Aorta (tissue), 5 donors: ENCODE measurements at regions not wholly inside any gene's neighbourhood (a gene's known extent, or its start where the extent isn't known, plus 50 kb on each side); places are given as distances from the start of the nearest gene placed in this dataset.

ENCODE experiments used
- ATAC-seq: fragments of 200-7000 bp; cut with Tn5 transposase; one replicate; pipeline ENCODE4 v1.9.1; 2022; ENCODE audit warnings: moderate library complexity; ENCODE audit not compliant: low FRiP score
- DNase-seq, 2 donors: peaks; one replicate each; pipeline ENCODE4 v3.0.0-alpha.2; 2020
- H3K27ac ChIP-seq, 2 donors: one replicate each; pipeline ENCODE4 v1.5.1; 2013; ENCODE audit warnings: low read length in 2 of 2, mild to moderate bottlenecking in 2 of 2, moderate library complexity in 2 of 2, control low read depth in 1 of 2, inconsistent platforms in 1 of 2, low read depth in 1 of 2
- H3K27me3 ChIP-seq, 2 donors: one replicate each; pipeline ENCODE4 v1.6.1; 2013; ENCODE audit warnings: control low read depth in 1 of 2, low read length in 1 of 2, mild to moderate bottlenecking in 1 of 2, moderate library complexity in 1 of 2; ENCODE audit not compliant: insufficient read depth in 2 of 2, control insufficient read depth in 1 of 2
- H3K36me3 ChIP-seq, 2 donors: one replicate each; pipeline ENCODE4 v1.6.1; 2013; ENCODE audit warnings: control low read depth in 1 of 2, low read length in 1 of 2, mild to moderate bottlenecking in 1 of 2; ENCODE audit not compliant: insufficient read depth in 2 of 2, control insufficient read depth in 1 of 2
- H3K4me1 ChIP-seq, 2 donors: one replicate each; pipeline ENCODE4 v1.6.1; 2013; ENCODE audit warnings: low read length in 2 of 2, control low read depth in 1 of 2, mild to moderate bottlenecking in 1 of 2, moderate library complexity in 1 of 2; ENCODE audit not compliant: insufficient read depth in 2 of 2, control insufficient read depth in 1 of 2
- H3K4me3 ChIP-seq, 2 donors: one replicate each; pipeline ENCODE4 v1.5.1; 2013; ENCODE audit warnings: low read length in 2 of 2, control low read depth in 1 of 2, mild to moderate bottlenecking in 1 of 2
- H3K9me3 ChIP-seq: one replicate; pipeline ENCODE4 v1.6.1; 2013; ENCODE audit warnings: mild to moderate bottlenecking, low read length; ENCODE audit not compliant: control insufficient read depth
- WGBS, 2 donors: extraction: QIAGEN DNeasy Blood & Tissue Kit; methylation state at CpG; one replicate each; pipeline ENCODE4 v1.1.7; 2013; 5-methylcytosine and 5-hydroxymethylcytosine counted together
- intact Hi-C, 2 donors: fragments of 100-400 bp; cut with DNase I; formaldehyde crosslinking; loops; one replicate each; pipeline versions ENCODE4 v1.14.2 to v1.15.0; 2022
- donor health status: healthy with polysubstance abuse.
- donor health status: Bipolar disorder and iron deficiency.
- donor health status: DM: no; HTN: no; CAD: no.
- donor health status: DM: no; HTN: no; CAD: no.
- donor health status: DM: yes; HTN: yes; CAD: no.

DNA sequence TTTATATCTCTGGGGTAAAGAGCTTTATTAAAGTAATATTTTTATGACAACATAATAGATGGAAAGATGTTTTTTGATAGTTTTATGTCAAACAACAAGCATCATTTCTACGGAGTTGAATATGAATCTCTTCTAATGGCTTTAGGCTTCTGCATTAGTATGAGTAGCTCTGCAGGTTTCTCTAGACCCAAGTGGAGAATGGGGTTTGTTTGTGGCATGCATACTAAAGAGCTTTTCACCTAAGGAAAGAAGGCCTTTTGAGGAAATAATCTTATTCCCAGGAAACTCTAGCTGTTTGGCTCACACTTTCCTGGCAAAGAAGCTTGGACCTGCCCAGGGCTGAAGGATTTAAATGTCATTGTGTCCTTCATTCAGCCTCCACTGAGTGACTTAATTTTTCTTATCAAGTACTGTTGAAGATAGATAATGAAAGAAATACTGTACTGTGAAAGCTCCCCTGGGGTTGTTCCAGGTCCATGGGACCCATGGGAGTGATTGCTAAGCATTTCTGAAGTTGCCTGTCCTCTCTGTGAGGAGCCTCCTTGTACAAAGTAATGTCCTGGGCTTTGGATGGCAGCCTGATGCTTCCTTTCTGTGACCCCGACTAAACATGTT, 469.3 kb downstream of the LRIG3 start:
- Histone ChIP-seq H3K9me3 (no peaks in the 10 kb centered on the region), H3K27ac (no peak overlapping the region), H3K36me3 (no peaks in the 10 kb centered on the region), H3K27me3 (no peaks in the 10 kb centered on the region), H3K4me1 (peaks cover 0 to 4% of the 10 kb centered on the region in 2 donors), H3K4me3 (no peak overlapping the region)
- WGBS, 2 donors: 71 to 77% methylated on average over 2 of the region's 2 CpGs
- intact Hi-C loops: no loop called here
- ATAC-seq (no peak), DNase-seq (no peak)

DNA sequence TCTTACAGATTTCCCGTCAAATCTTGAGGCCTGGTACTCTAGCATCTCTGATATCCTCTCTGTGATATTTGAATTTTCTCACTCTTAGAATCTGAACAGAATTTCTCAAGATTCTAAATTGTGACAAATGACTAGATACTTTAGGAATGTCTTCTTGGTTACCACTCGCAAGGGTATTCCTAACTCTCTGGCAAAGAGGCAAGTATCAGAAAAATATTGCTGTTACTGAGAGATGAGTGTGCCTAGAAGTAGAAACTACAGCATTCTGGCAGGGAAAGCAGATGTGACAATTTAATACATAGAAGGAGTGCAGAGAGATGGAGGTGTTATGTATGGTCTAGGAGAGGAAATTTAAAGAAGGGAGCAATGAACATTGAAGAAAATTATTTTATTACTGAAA, 467.8 kb downstream of the LRIG3 start:
- Histone ChIP-seq H3K4me1 (peaks cover 0 to 4% of the 10 kb centered on the region in 2 donors), H3K27me3 (no peaks in the 10 kb centered on the region), H3K36me3 (no peaks in the 10 kb centered on the region), H3K27ac (no peak overlapping the region), H3K9me3 (no peaks in the 10 kb centered on the region), H3K4me3 (no peak overlapping the region)
- DNase-seq (no peak), ATAC-seq (no peak)
- intact Hi-C loops: no loop called here
- 39 to 91% methylated on average over 2 of the region's 2 CpGs for WGBS, 2 donors

DNA sequence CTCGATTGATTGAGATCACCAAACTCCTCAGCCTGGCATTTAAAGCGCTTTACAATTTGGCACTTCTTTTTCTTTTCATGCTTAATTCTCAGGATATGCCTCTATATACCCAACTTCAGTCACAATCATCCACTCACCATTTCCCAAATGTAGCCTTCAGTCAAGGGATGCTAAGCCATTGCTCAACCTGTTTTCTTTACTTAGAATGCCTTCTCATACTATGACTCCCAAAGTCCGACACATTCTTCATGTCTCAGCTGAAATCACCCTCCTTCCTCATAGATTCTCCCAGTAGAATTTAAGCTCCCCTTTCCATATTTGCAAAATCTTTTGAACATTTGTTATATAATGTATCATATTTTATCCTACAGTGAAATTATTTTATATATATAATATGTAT, 467.0 kb downstream of the LRIG3 start:
- WGBS, 2 donors: 71 to 98% methylated on average over 3 of the region's 3 CpGs
- intact Hi-C loops: no loop called here
- no peak for ATAC-seq
- no peaks in the 10 kb centered on the region for H3K9me3 ChIP-seq
- H3K27ac ChIP-seq: no peak overlapping the region
- H3K36me3 ChIP-seq: no peaks in the 10 kb centered on the region
- H3K4me3 ChIP-seq: no peak overlapping the region
- no peak for DNase-seq
- H3K4me1 ChIP-seq: peaks cover 0 to 4% of the 10 kb centered on the region in 2 donors
- no peaks in the 10 kb centered on the region for H3K27me3 ChIP-seq

- DNase-seq (no peak), ATAC-seq (no peak)
- intact Hi-C loops: no loop called here
- no peaks in the 10 kb centered on the region for H3K9me3 ChIP-seq
- H3K27ac ChIP-seq: no peak overlapping the region
- peaks cover 0 to 4% of the 10 kb centered on the region in 2 donors for H3K4me1 ChIP-seq
- H3K36me3 ChIP-seq: no peaks in the 10 kb centered on the region
- no peaks in the 10 kb centered on the region for H3K27me3 ChIP-seq
- 55 to 63% methylated on average over 1 of the region's 1 CpG for WGBS, 2 donors
- H3K4me3 ChIP-seq: no peak overlapping the region
These were observed 465.2 kb downstream of the LRIG3 start for GRCh38 chr12:58455136-58455535.

DNA sequence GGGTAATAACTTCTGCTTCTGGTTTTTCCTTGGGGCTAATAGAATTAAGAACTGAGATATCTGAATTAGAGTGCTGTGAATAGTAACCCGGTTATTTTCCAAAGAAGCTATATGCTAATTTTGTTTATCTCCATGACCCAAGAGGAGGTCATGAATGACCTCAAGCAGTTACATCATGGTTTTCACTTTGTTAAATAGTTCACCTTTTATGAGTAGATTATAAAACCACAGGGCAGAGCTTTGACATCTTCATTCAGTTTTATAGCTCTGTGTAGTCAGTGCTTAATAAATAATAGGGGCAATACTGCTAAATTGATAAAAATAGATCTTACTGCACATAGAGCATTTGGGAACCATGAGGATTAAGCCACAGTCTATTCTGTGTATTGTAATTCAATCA, 462.2 kb downstream of the LRIG3 start:
- Histone ChIP-seq H3K9me3 (no peaks in the 10 kb centered on the region), H3K4me3 (no peak overlapping the region), H3K27me3 (no peaks in the 10 kb centered on the region), H3K27ac (no peak overlapping the region), H3K36me3 (no peaks in the 10 kb centered on the region), H3K4me1 (peaks cover 0 to 4% of the 10 kb centered on the region in 2 donors)
- DNase-seq (no peak), ATAC-seq (no peak)
- intact Hi-C loops: no loop called here
- WGBS, 2 donors: 82 to 87% methylated on average over 1 of the region's 1 CpG

- no peak overlapping the region for H3K27ac ChIP-seq
- ATAC-seq: no peak
These were observed 461.1 kb downstream of the LRIG3 start for GRCh38 chr12:58459191-58459590.

DNA sequence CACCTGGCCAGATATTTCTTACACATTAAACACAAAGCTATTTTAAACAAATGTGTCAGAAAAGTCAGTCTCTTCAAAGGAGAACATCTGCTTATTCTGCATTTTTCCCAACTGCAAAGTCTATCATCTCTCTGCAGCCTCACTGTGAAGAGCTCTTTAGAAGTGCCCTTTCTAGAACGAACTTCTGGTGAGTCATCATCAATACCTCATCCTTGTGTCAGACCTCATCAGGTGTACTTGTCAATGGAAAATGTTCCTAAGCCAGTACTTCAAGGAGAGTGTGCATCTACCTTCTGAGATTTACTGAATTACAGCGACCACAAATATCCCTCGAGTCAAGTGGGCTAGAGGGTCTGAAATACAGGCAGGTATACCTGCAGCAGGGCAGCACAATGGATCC, 457.3 kb downstream of the LRIG3 start:
- Histone ChIP-seq H3K4me1 (no peaks in the 10 kb centered on the region), H3K36me3 (no peaks in the 10 kb centered on the region), H3K27me3 (no peaks in the 10 kb centered on the region), H3K4me3 (no peak overlapping the region), H3K9me3 (peaks cover 2% of the 10 kb centered on the region), H3K27ac (no peak overlapping the region)
- intact Hi-C loops: no loop called here
- DNase-seq: no peak
- 79 to 87% methylated on average over 3 of the region's 3 CpGs for WGBS, 2 donors
- ATAC-seq: no peak

More at GRCh38 chr12:58459191-58459590, 461.1 kb downstream of the LRIG3 start:
- no peaks in the 10 kb centered on the region for H3K36me3 ChIP-seq
- H3K27me3 ChIP-seq: no peaks in the 10 kb centered on the region
- no peak overlapping the region for H3K4me3 ChIP-seq
- H3K4me1 ChIP-seq: peaks cover 0 to 4% of the 10 kb centered on the region in 2 donors
- intact Hi-C loops: no loop called here
- H3K9me3 ChIP-seq: no peaks in the 10 kb centered on the region
- no peak for DNase-seq

- Histone ChIP-seq H3K9me3 (peaks cover 2% of the 10 kb centered on the region), H3K27ac (no peak overlapping the region), H3K27me3 (peaks cover 0 to 1% of the 10 kb centered on the region in 2 donors), H3K4me3 (no peak overlapping the region), H3K4me1 (no peaks in the 10 kb centered on the region), H3K36me3 (no peaks in the 10 kb centered on the region)
- WGBS, 2 donors: 82 to 91% methylated on average over 2 of the region's 2 CpGs
- DNase-seq (no peak), ATAC-seq (no peak)
- intact Hi-C loops: no loop called here
These were observed 454.9 kb downstream of the LRIG3 start for GRCh38 chr12:58465418-58465817.

GRCh38 chr12:58470266-58471010, 449.9 kb downstream of the LRIG3 start:
- intact Hi-C loops: no loop called here
- no peak overlapping the region for H3K27ac ChIP-seq
- H3K4me1 ChIP-seq: no peaks in the 10 kb centered on the region
- ATAC-seq (no peak), DNase-seq (no peak)
- no peak overlapping the region for H3K4me3 ChIP-seq
- peaks cover 2% of the 10 kb centered on the region for H3K9me3 ChIP-seq
- H3K27me3 ChIP-seq: peaks cover 0 to 1% of the 10 kb centered on the region in 2 donors
- WGBS, 2 donors: 58 to 82% methylated on average over 1 of the region's 1 CpG
- H3K36me3 ChIP-seq: no peaks in the 10 kb centered on the region
